SK-N-MC (cell line): ENCODE measurements at regions not wholly inside any gene's neighbourhood (a gene's known extent, or its start where the extent isn't known, plus 50 kb on each side); places are given as distances from the start of the nearest gene placed in this dataset.
"Not testable (repeated sequence)": the region's sequence is repeated elsewhere in the genome, so short reads cannot be mapped to it uniquely, and the experiment has no call there.

Source experiments
- DNase-seq: peaks from one replicate; pipeline ENCODE4 v3.0.0-alpha.2; 2011; ENCODE audit warnings: low read depth, low spot score
- H3K27ac ChIP-seq: fragments of 200-600 bp; sonication (generic); 2 replicates; pipeline ENCODE4 v1.5.1; 2016; ENCODE audit warnings: mixed run types
- H3K36me3 ChIP-seq: fragments of 200-600 bp; sonication (generic); 2 replicates; pipeline ENCODE4 v1.6.1; 2017; ENCODE audit warnings: antibody characterized with exemption, low read length, mixed read lengths; ENCODE audit not compliant: insufficient read depth
- H3K4me3 ChIP-seq: fragments of 200-600 bp; sonication (generic); 2 replicates; pipeline ENCODE4 v1.5.1; 2016
- H3K9ac ChIP-seq: fragments of 200-600 bp; sonication (generic); 2 replicates; pipeline ENCODE4 v1.8.0; 2017; ENCODE audit warnings: mixed run types, mixed read lengths; ENCODE audit not compliant: insufficient read length
- H3K9me3 ChIP-seq: fragments of 200-600 bp; sonication (generic); 2 replicates; pipeline ENCODE4 v1.6.1; 2017; ENCODE audit warnings: low read depth, mild to moderate bottlenecking, antibody characterized with exemption, low read length, moderate library complexity, mixed read lengths
- EZH2 ChIP-seq: fragments of 200-600 bp; sonication (generic); IDR thresholded peaks from one replicate; pipeline ENCODE4 v1.6.1; 2017; ENCODE audit warnings: antibody characterized with exemption
- FOXP2 ChIP-seq: optimal IDR thresholded peaks from 2 replicates; pipeline ENCODE3; 2011; ENCODE audit warnings: mild to moderate bottlenecking, moderate library complexity; ENCODE audit not compliant: insufficient read depth; ENCODE audit errors: extremely low read length, control extremely low read depth
- POLR2AphosphoS5 ChIP-seq: IDR thresholded peaks from 2 replicates; pipeline ENCODE4 v1.6.1; 2012; ENCODE audit warnings: mild to moderate bottlenecking, low read depth, low read length, borderline replicate concordance

DNA sequence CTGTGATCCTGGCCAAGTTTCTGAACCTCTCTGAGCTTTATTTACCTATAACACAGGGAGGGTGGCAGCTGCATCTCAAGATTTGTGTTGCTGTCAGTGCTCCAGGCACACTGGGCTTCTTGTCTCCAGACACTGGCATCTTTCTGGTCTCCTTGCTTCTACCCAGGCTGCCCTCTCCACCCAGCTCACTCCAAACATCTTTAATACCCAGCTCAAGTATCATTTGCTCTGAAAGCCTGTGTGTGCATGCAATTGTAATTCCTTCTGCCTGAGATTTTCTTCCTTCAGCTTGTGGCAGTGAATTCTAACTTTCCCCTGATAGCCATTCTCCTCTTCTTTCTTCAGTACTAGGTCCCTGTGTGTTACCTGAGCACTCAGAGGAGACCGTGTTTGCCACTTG, 50.7 kb upstream of the USP7 start:
- DNase-seq: no peak
- Histone ChIP-seq H3K9ac (no peak overlapping the region), H3K9me3 (no peaks in the 10 kb centered on the region), H3K4me3 (no peak overlapping the region), H3K36me3 (no peaks in the 10 kb centered on the region), H3K27ac (no peak overlapping the region)
- no peak for TF ChIP-seq FOXP2
- TF ChIP-seq POLR2AphosphoS5: no peak
- TF ChIP-seq EZH2: no peak

DNA sequence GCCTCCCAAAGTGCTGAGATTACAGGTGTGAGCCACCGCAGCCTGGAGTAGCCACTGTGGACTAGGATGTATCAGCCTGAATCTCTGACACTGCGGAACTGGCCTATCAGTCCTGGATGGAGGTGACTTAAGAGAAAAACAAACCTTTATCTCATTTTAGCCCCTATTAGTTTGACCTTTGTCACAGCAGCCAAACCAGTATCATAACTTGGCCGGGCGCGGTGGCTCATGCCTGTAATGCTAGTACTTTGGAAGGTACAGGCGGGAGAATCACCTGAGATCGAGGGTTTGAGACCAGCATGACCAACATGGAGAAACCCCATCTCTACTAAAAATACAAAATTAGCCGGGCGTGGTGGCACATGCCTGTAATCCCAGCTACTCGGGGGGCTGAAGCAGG, 51.8 kb upstream of the USP7 start:
- H3K4me3 ChIP-seq: no peak overlapping the region
- H3K9ac ChIP-seq: no peak overlapping the region
- H3K36me3 ChIP-seq: no peaks in the 10 kb centered on the region
- no peak for DNase-seq
- H3K27ac ChIP-seq: no peak overlapping the region
- H3K9me3 ChIP-seq: no peaks in the 10 kb centered on the region
- TF ChIP-seq FOXP2 (no peak), POLR2AphosphoS5 (no peak), EZH2 (no peak)

DNA sequence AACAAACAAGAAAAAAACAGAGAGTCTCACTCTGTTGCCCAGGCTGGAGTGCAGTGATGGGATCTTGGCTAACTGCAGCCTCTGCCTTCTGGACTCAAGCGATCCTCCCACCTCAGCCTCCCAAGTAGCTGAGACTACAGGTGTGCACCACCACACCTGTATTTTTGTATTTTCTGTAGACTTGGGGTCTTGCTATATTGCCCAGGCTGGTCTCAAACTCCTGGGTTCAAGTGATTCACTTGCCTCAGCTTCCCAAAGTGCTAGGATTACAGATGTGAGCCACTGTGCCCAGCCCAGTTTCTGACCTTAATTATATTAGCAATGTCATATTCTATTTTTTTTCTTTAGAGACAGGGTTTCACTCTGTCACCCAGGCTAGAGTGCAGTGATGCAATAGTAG, 52.3 kb upstream of the USP7 start:
- not testable (repeated sequence) for DNase-seq, H3K27ac ChIP-seq, H3K9ac ChIP-seq, H3K36me3 ChIP-seq, H3K9me3 ChIP-seq, H3K4me3 ChIP-seq

- DNase-seq: no peak
- H3K9ac ChIP-seq: no peak overlapping the region
- H3K9me3 ChIP-seq: no peaks in the 10 kb centered on the region
- no peaks in the 10 kb centered on the region for H3K36me3 ChIP-seq
- H3K4me3 ChIP-seq: no peak overlapping the region
- no peak for TF ChIP-seq POLR2AphosphoS5
- no peak for TF ChIP-seq EZH2
- no peak for TF ChIP-seq FOXP2
- no peak overlapping the region for H3K27ac ChIP-seq
Measured at GRCh38 chr16:9016824-9017223, 53.1 kb upstream of the USP7 start.

DNA sequence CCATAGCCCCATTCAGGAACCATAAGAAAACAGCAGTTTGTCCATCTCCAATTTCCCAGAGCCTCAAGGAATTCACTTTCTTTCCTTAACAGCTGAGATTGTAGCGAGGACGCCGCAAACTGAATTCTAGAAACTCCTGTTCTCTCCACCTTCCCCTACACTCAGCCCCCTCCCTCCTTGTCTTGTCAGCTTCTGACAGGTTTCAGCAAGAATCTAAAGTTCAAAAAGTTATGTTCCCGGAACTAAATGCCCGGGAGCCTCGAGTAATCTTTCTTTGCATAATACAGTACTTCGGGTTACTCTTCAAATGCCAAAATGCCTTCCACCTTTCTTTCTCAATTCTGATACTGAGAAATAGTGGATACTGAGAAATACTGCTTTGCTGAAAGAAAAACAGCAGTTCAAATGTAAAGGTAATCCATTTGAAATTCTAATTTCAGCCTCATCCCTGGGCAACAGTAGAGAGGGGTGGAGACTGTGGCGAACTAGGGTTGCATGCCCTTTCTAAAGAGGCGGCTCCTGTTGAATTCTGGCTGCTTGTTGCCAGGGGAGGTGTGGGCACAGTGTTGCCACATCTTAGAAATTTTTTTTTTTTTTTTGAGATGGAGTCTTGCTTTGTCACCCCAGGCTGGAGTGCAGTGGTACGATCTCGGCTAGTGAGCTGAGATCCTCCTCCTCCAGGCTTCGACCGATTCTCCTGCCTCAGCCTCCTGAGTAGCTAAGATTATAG, 63.5 kb upstream of the USP7 start:
- Histone ChIP-seq H3K9me3 (no peaks in the 10 kb centered on the region), H3K4me3 (no peak overlapping the region), H3K27ac (no peak overlapping the region), H3K36me3 (no peaks in the 10 kb centered on the region), H3K9ac (no peak overlapping the region)
- TF ChIP-seq EZH2 (no peak), FOXP2 (no peak), POLR2AphosphoS5 (no peak)
- DNase-seq: no peak

- not testable (repeated sequence) for H3K9me3 ChIP-seq, DNase-seq, H3K36me3 ChIP-seq
Measured at GRCh38 chr16:9028491-9028890, 63.0 kb upstream of the HAPSTR1 start.

DNA sequence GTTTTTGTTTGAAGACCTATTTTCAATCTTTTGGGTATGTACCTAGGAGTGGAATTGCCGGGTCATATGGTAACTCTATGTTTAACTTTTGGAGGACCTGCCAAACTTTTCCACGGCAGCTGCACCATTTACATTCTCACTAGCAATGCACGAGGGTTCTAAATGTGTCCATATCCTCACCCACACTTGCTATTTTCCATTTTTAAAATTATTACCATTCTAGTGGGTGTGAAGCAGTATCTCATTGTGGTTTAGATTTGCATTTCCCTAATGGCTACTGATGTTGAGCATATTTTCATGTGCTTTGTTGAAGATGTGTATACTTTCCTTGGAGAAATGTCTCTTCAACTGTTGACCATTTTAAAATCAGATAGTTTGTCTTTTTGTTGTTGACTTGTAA, 60.3 kb upstream of the HAPSTR1 start:
- TF ChIP-seq EZH2 (no peak), POLR2AphosphoS5 (no peak), FOXP2 (no peak)
- DNase-seq: no peak
- Histone ChIP-seq H3K9me3 (no peaks in the 10 kb centered on the region), H3K27ac (no peak overlapping the region), H3K4me3 (no peak overlapping the region), H3K9ac (no peak overlapping the region), H3K36me3 (no peaks in the 10 kb centered on the region)

More at GRCh38 chr16:9028491-9028890, 63.0 kb upstream of the HAPSTR1 start:
- H3K9ac ChIP-seq, H3K27ac ChIP-seq, H3K4me3 ChIP-seq: not testable (repeated sequence)

DNA sequence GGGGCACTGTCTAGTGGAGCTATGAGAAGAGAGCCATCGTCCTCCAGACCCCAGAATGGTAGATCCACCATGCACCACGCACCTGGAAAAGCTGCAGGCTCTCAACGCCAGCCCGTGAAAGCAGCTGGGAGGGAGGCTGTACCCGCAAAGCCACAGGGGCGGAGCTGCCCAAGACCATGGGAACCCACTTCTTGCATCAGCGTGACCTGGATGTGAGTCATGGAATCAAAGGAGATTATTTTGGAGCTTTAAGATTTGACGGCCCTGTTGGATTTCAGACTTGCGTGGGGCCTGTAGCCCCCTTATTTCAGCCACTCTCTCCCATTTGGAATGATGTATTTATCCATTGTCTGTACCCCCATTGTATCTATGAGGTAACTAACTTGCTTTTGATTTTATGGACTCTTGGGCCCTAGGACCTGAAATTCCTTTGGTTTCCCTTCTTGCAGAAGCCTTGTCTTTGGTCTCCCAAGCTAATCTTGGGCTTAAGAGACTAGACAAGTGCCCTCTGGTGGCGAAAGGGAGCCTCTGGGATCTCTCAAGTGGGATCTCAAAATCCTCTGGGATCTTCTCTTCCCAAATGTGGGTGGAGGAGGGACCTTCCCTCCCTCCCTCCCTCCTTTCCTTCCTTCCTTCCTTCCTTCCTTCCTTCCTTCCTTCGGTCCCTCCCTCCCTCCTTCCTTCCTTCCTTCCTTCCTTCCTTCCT, 58.2 kb upstream of the HAPSTR1 start:
- no peaks in the 10 kb centered on the region for H3K36me3 ChIP-seq
- no peak overlapping the region for H3K4me3 ChIP-seq
- TF ChIP-seq EZH2: no peak
- no peak for TF ChIP-seq FOXP2
- no peak for TF ChIP-seq POLR2AphosphoS5
- peak; percentile 70 for DNase-seq
- H3K9me3 ChIP-seq: no peaks in the 10 kb centered on the region
- H3K27ac ChIP-seq: peak overlapping the region; percentile 29; the same call in 1 of the 2 replicates
- no peak overlapping the region for H3K9ac ChIP-seq

- Histone ChIP-seq H3K4me3 (no peak overlapping the region), H3K27ac (peak overlapping the region; percentile 54), H3K9me3 (no peaks in the 10 kb centered on the region), H3K9ac (no peak overlapping the region), H3K36me3 (no peaks in the 10 kb centered on the region)
- no peak for DNase-seq
- TF ChIP-seq POLR2AphosphoS5 (no peak), EZH2 (no peak), FOXP2 (no peak)
Measured at GRCh38 chr16:9034056-9034455, 57.4 kb upstream of the HAPSTR1 start.
